Bronchial epithelial cell (primary cell): ENCODE measurements at regions not wholly inside any gene's neighbourhood (a gene's known extent, or its start where the extent isn't known, plus 50 kb on each side); places are given as distances from the start of the nearest gene placed in this dataset.

Experiments used
- DNase-seq: peaks from one replicate; pipeline ENCODE4 v3.0.0-alpha.2; 2010; ENCODE audit warnings: low read depth
- FAIRE-seq: peaks from 2 replicates; lab custom pipeline; 2011; peaks lifted over from hg19 to GRCh38; lab: Jason Lieb, UNC
- H3K27me3 ChIP-seq: 2 replicates; pipeline ENCODE4 v1.5.1; 2011; ENCODE audit warnings: low read length; ENCODE audit not compliant: control insufficient read depth, insufficient read depth
- H3K36me3 ChIP-seq: 2 replicates; pipeline ENCODE4 v1.5.1; 2011; ENCODE audit warnings: low read length; ENCODE audit not compliant: control insufficient read depth, insufficient read depth
- H3K4me3 ChIP-seq: 2 replicates; pipeline ENCODE4 v1.5.1; 2011; ENCODE audit warnings: mild to moderate bottlenecking, low read depth, low read length, control low read depth
- TF ChIP-seq, protein P1 (sequence below): IDR thresholded peaks from 2 replicates; pipeline ENCODE4 v1.5.1; 2011; ENCODE audit warnings: mild to moderate bottlenecking, moderate library complexity, low read length, control low read depth, inconsistent platforms; ENCODE audit not compliant: insufficient read depth, severe bottlenecking

DNA sequence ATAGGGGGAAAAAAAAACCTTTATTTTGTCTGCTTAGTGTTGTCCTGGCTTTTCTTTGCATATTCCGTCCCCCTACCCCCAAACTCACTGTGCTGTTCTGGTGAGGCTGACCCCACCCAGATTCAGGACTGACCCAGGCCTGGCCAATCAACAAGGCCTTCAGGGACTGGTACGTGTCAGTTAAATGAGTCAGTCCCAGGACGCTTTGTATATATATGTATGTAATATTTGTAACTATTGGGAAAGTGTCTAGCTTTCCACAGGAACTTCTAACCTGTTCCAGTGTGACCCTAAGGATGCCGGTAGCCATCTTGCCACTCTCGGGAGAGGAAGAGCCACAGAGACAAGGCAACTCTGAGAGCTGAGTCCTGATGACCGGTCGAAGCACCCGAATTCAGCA lies 107.4 kb downstream of the VCPKMT start:
- Histone ChIP-seq H3K27me3 (no peaks in the 10 kb centered on the region), H3K4me3 (no peak overlapping the region), H3K36me3 (no peaks in the 10 kb centered on the region)
- TF ChIP-seq, protein P1, sequence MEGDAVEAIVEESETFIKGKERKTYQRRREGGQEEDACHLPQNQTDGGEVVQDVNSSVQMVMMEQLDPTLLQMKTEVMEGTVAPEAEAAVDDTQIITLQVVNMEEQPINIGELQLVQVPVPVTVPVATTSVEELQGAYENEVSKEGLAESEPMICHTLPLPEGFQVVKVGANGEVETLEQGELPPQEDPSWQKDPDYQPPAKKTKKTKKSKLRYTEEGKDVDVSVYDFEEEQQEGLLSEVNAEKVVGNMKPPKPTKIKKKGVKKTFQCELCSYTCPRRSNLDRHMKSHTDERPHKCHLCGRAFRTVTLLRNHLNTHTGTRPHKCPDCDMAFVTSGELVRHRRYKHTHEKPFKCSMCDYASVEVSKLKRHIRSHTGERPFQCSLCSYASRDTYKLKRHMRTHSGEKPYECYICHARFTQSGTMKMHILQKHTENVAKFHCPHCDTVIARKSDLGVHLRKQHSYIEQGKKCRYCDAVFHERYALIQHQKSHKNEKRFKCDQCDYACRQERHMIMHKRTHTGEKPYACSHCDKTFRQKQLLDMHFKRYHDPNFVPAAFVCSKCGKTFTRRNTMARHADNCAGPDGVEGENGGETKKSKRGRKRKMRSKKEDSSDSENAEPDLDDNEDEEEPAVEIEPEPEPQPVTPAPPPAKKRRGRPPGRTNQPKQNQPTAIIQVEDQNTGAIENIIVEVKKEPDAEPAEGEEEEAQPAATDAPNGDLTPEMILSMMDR: no peak
- no peak for FAIRE-seq
- peak; percentile 80 for DNase-seq

DNA sequence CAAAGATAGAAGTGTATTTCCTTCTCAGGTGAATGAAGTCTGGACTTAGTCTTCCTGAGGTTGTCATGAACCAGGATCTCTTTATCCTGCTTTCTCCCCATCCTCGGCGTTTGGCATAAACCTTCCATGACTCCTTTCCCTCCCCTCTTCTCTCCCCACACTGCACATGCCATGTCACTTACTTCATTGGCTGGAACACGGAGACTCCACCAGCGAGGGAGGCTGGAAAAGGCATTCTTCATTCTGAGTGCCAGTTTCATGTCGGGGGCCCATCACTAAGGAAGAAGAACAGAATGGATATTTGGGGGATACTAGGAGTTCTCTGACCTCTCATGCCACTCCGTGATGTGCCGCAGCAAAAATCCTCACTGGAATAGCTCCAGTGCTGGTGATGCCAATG lies 105.6 kb downstream of the VCPKMT start:
- H3K36me3 ChIP-seq: no peaks in the 10 kb centered on the region
- H3K27me3 ChIP-seq: no peaks in the 10 kb centered on the region
- DNase-seq (no peak), FAIRE-seq (no peak)
- TF ChIP-seq, protein P1: no peak
- H3K4me3 ChIP-seq: no peak overlapping the region

DNA sequence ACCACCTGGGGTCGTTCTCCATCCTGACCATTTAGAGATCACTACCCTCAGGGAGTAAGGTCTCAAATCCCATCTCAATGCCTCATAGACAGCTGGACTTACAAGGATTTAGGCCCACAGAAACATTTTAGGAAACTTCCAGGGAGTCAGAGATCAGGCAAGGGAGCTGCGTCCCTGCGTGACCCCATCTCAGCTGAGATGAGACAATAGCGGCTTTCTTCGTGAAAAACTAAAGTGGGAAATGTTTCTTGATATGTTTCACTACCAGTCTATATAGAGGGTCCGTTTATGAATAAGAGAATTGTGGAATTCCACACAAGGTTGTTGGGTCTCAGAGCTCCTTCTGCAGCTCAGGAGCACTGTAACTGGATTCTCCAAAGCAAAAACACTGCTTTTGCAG lies 105.1 kb downstream of the VCPKMT start:
- H3K4me3 ChIP-seq: no peak overlapping the region
- FAIRE-seq: peak; percentile 43
- TF ChIP-seq, protein P1: no peak
- DNase-seq: no peak
- H3K27me3 ChIP-seq: no peaks in the 10 kb centered on the region
- H3K36me3 ChIP-seq: no peaks in the 10 kb centered on the region

DNA sequence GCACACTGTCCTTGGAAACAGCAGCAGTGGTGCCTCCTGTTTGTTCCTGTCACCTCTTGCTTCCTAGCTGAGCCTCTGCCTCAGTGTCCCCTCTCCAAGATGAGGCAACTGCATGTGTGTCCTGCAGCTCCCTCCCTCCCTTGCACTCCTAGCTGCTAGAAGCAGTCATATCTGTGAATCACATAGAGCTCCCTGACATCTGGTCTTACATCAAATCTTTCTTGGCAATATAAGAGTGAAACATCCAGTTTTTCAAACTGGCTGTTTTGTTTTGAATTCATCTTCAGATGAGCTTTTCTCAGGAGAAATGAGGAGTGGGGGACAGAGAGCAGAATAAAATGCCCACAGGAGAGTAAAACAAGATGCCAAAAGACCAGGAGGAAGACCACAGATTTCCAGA lies 103.7 kb downstream of the VCPKMT start:
- no peaks in the 10 kb centered on the region for H3K27me3 ChIP-seq
- no peak overlapping the region for H3K4me3 ChIP-seq
- FAIRE-seq: no peak
- no peaks in the 10 kb centered on the region for H3K36me3 ChIP-seq
- no peak for DNase-seq
- TF ChIP-seq, protein P1: no peak

DNA sequence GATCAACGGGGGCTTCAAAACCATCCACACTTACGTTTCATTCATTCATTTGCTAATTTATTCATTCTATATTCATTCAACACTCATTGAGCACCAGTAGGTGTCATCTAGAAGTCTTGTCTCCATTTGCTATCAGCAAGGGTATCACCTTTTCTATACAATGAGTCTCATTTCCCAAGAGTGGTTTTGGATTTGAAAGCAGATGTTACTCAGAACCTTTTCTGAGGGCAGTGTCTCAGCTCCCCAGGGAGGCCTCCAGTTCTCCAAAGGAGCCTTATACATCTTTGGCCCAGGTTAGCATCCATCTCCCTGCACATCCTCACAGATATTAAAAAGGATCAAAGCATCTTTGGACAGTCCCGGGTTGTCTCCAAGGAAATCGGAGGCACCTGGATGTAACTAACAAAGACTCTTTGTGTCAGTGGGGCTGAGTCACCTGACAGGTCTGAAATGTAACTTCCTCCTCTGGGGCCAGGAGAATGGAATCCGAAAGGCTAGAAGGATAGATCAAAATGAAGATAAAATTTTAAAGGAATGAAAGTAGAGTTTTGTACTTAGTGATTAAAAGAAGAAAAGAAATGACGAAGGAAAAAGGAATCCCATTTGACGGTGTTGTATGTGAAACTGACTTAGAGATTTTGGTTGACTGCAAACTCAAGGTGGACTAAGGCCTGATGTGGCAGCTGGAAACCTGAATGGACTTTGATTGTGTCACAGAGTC lies 103.0 kb downstream of the VCPKMT start:
- Histone ChIP-seq H3K4me3 (no peak overlapping the region), H3K27me3 (no peaks in the 10 kb centered on the region), H3K36me3 (no peaks in the 10 kb centered on the region)
- no peak for FAIRE-seq
- no peak for DNase-seq
- TF ChIP-seq, protein P1: no peak

DNA sequence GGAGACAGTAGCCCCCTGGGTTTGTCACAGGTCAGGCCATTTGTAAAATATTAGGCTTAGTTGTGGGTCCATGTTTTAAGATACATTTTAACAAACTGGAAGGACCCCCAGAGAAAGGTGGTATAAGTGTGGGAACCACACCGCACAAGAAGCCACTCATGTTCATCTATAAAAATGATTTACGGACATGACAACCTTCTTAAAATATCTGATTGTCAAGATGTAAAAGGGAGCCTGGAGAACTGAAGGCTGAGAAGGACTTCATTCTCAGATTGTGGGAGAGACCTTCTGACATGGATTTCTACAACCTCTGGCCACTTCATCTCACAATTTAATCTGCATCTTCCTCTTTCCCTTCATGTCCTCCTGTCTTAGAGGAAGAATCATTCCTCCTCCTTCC lies 102.4 kb downstream of the VCPKMT start:
- DNase-seq (no peak), FAIRE-seq (no peak)
- Histone ChIP-seq H3K4me3 (no peak overlapping the region), H3K36me3 (no peaks in the 10 kb centered on the region), H3K27me3 (no peaks in the 10 kb centered on the region)
- TF ChIP-seq, protein P1: no peak
